ENCODE measurements at regions not wholly inside any gene's neighbourhood (a gene's known extent, or its start where the extent isn't known, plus 50 kb on each side); places are given as distances from the start of the nearest gene placed in this dataset.

GRCh38 chr7:140249036-140249806 lies 72.4 kb upstream of the KDM7A start:
- no peaks in the 10 kb centered on the region for H3K36me3 ChIP-seq
- no peak overlapping the region for H3K27ac ChIP-seq
- no peaks in the 10 kb centered on the region for H3K27me3 ChIP-seq
- peaks cover 3% of the 10 kb centered on the region for H3K4me1 ChIP-seq
- TF ChIP-seq CTCF (IDR thresholded peaks at IDR 0.05) (no peak), POLR2AphosphoS5 (IDR thresholded peaks at IDR 0.05) (no peak), POLR2A (IDR thresholded peaks at IDR 0.05) (no peak), EP300 (IDR thresholded peaks at IDR 0.05) (no peak)
- DNase-seq (ENCODE audit: low spot score in 2 of 2) = no peak
- no peaks in the 10 kb centered on the region for H3K9me3 ChIP-seq
- H3K4me3 ChIP-seq = no peak overlapping the region
- 75% methylated on average over 3 of the region's 3 CpGs for WGBS

GRCh38 chr7:140247559-140247958 lies 70.8 kb upstream of the KDM7A start:
- H3K36me3 ChIP-seq = no peaks in the 10 kb centered on the region
- no peaks in the 10 kb centered on the region for H3K9me3 ChIP-seq
- H3K27me3 ChIP-seq = no peaks in the 10 kb centered on the region
- WGBS = 85% methylated on average over 3 of the region's 3 CpGs
- peaks cover 3% of the 10 kb centered on the region for H3K4me1 ChIP-seq
- H3K4me3 ChIP-seq = no peak overlapping the region
- DNase-seq (ENCODE audit: low spot score in 2 of 2) = no peak
- no peak for TF ChIP-seq EP300 (IDR thresholded peaks at IDR 0.05)
- TF ChIP-seq POLR2AphosphoS5 (IDR thresholded peaks at IDR 0.05) = no peak
- TF ChIP-seq CTCF (IDR thresholded peaks at IDR 0.05) = no peak
- TF ChIP-seq POLR2A (IDR thresholded peaks at IDR 0.05) = no peak
- H3K27ac ChIP-seq = no peak overlapping the region

- no peak overlapping the region for H3K4me3 ChIP-seq
- H3K27ac ChIP-seq = no peak overlapping the region
- H3K9me3 ChIP-seq = no peaks in the 10 kb centered on the region
- no peaks in the 10 kb centered on the region for H3K27me3 ChIP-seq
- 93% methylated on average over 7 of the region's 7 CpGs for whole genome bisulfite sequencing
- no peaks in the 10 kb centered on the region for H3K36me3 ChIP-seq
- DNase-seq (ENCODE audit: low spot score in 2 of 2) = no peak
- no peak for TF ChIP-seq CTCF (IDR thresholded peaks at IDR 0.05)
- no peak for TF ChIP-seq POLR2AphosphoS5 (IDR thresholded peaks at IDR 0.05)
- no peak for TF ChIP-seq EP300 (IDR thresholded peaks at IDR 0.05)
- TF ChIP-seq POLR2A (IDR thresholded peaks at IDR 0.05) = no peak
- H3K4me1 ChIP-seq = peaks cover 15% of the 10 kb centered on the region
Observed at GRCh38 chr7:140245611-140246105, 68.9 kb upstream of the KDM7A start.

GRCh38 chr7:140242057-140243031 lies 65.6 kb upstream of the KDM7A start:
- 32% methylated on average over 4 of the region's 4 CpGs for WGBS

More at GRCh38 chr7:140242057-140243031, 65.6 kb upstream of the KDM7A start:
- H3K27me3 ChIP-seq = no peaks in the 10 kb centered on the region
- H3K36me3 ChIP-seq = no peaks in the 10 kb centered on the region
- no peak for TF ChIP-seq CTCF (IDR thresholded peaks at IDR 0.05)
- H3K27ac ChIP-seq = no peak overlapping the region
- H3K4me3 ChIP-seq = no peak overlapping the region
- H3K9me3 ChIP-seq = no peaks in the 10 kb centered on the region
- no peak for DNase-seq (ENCODE audit: low spot score in 2 of 2)
- H3K4me1 ChIP-seq = peaks cover 29% of the 10 kb centered on the region
